Panc1 (cell line): ENCODE measurements at regions not wholly inside any gene's neighbourhood (a gene's known extent, or its start where the extent isn't known, plus 50 kb on each side); places are given as distances from the start of the nearest gene placed in this dataset.

Experiments
- ATAC-seq: fragments of 200-7000 bp; cut with Tn5 transposase; 2 replicates; pipeline ENCODE4 v1.9.1; 2020; ENCODE audit warnings: mild to moderate bottlenecking, moderate library complexity
- BruUV-seq: library from RNA; stranded (reverse); fragments of 400-500 nt; replicated peaks from 2 replicates; lab custom pipeline; 2021; lab: Mats Ljungman, UMichigan
- CTCF ChIA-PET: fragments of 300-600 bp; sonication (Branson Sonifier 250); formaldehyde crosslinking; loops from one replicate; lab custom pipeline; 2022; ENCODE audit warnings: antibody characterized with exemption; lab: Charles Lee
- POLR2A ChIA-PET: fragments of 300-600 bp; sonication (Branson Sonifier 250); formaldehyde crosslinking; loops from one replicate; lab custom pipeline; 2022; ENCODE audit warnings: antibody characterized with exemption; lab: Charles Lee
- DNase-seq: peaks from one replicate; pipeline ENCODE4 v3.0.0-alpha.2; 2010; ENCODE audit warnings: low read depth, low spot score
- H3K27ac ChIP-seq: 2 replicates; pipeline ENCODE4 v1.5.1; 2011; ENCODE audit warnings: mild to moderate bottlenecking, low read length, inconsistent platforms
- H3K27me3 ChIP-seq: fragments of 200-500 bp; sonication (Bioruptor generic); 2 replicates; pipeline ENCODE4 v1.6.0; 2014; ENCODE audit warnings: low read length, inconsistent platforms; ENCODE audit not compliant: control insufficient read depth, insufficient read depth
- H3K36me3 ChIP-seq: fragments of 200-500 bp; sonication (Bioruptor generic); 2 replicates; pipeline ENCODE4 v1.5.1; 2014; ENCODE audit warnings: inconsistent platforms, mild to moderate bottlenecking, low read length, moderate library complexity; ENCODE audit not compliant: control insufficient read depth, insufficient read depth
- H3K4me1 ChIP-seq: 2 replicates; pipeline ENCODE4 v1.5.1; 2011; ENCODE audit warnings: inconsistent platforms, mild to moderate bottlenecking, low read length, moderate library complexity; ENCODE audit not compliant: control insufficient read depth, insufficient read depth
- H3K4me3 ChIP-seq, 2 experiments: 2 replicates each; pipeline ENCODE4 v1.5.1; 2011 to 2012; ENCODE audit warnings: low read depth in 2 of 2, low read length in 2 of 2, mild to moderate bottlenecking in 2 of 2, inconsistent platforms in 1 of 2, moderate library complexity in 1 of 2
- H3K9me3 ChIP-seq: fragments of 200-500 bp; sonication (Bioruptor generic); 2 replicates; pipeline ENCODE4 v1.5.1; 2014; ENCODE audit warnings: low read depth, mild to moderate bottlenecking, inconsistent platforms, low read length, moderate library complexity; ENCODE audit not compliant: control insufficient read depth, insufficient read depth
- POLR2AphosphoS5 ChIP-seq: IDR thresholded peaks from 2 replicates; pipeline ENCODE4 v1.6.1; 2012; ENCODE audit warnings: mild to moderate bottlenecking, low read depth, low read length, moderate library complexity
- SIN3A ChIP-seq: IDR thresholded peaks from 2 replicates; pipeline ENCODE4 v1.6.1; 2012; ENCODE audit warnings: low read depth, mild to moderate bottlenecking, low read length, moderate library complexity, borderline replicate concordance; ENCODE audit not compliant: insufficient read depth
- TCF7L2 ChIP-seq: IDR thresholded peaks from 2 replicates; pipeline ENCODE4 v1.6.1; 2011; ENCODE audit warnings: mild to moderate bottlenecking, low read depth, low read length, inconsistent platforms
- in situ Hi-C: cut with HindIII; loops from 2 replicates; pipeline ENCODE4 v1.10.0; 2016; ENCODE audit warnings: low sequenced_read_pairs, low pct_unique_long_range_greater_than_20kb
- intact Hi-C: fragments of 100-400 bp; cut with micrococcal nuclease; formaldehyde crosslinking; loops from one replicate; pipeline ENCODE4 v1.10.0; 2022; ENCODE audit not compliant: unreplicated experiment
- TF ChIP-seq, protein P1 (sequence below): fragments of 450-650 bp; IDR thresholded peaks from 2 replicates; pipeline ENCODE4 v1.5.1; 2017; ENCODE audit warnings: mild to moderate bottlenecking
- TF ChIP-seq, protein P2 (sequence below), 2 experiments: IDR thresholded peaks; 2 replicates each; pipeline ENCODE4 v1.6.1; 2011 to 2012; ENCODE audit warnings: low read depth in 2 of 2, control low read depth in 1 of 2, low read length in 1 of 2, mild to moderate bottlenecking in 1 of 2, moderate library complexity in 1 of 2; ENCODE audit not compliant: insufficient read depth in 1 of 2

DNA sequence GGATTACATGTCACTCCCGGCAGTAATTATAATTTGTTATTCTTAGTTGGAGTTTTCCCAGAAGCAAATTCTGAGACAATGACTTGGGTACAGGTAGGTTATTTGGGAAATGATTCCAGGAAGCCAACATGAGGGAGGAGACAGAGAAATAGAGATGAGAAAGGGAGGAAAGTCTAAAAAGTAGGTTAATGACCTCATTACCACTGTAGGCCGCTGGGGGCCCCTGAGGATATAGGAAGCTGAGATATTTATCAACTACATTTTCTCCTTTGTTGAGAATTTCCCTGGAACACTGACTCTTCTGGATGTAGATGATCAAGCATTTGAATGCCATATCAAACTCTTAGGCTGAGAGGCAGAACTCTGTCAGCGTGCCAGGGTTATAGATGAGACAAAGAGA, 284.3 kb downstream of the ICOS start:
- BruUV-seq: no TSS peak
- intact Hi-C loops: no loop called here
- DNase-seq (no peak), ATAC-seq (no peak)
- Histone ChIP-seq H3K9me3 (peaks cover 4% of the 10 kb centered on the region; the same call in 1 of the 2 replicates), H3K4me3 (no peak overlapping the region), H3K4me1 (no peaks in the 10 kb centered on the region), H3K27ac (no peak overlapping the region), H3K27me3 (0 out of 2 replicates have a peak, but pooled peaks cover 3% of the 10 kb centered on the region), H3K36me3 (no peaks in the 10 kb centered on the region)
- TF ChIP-seq TCF7L2: no peak
- TF ChIP-seq, protein P1, sequence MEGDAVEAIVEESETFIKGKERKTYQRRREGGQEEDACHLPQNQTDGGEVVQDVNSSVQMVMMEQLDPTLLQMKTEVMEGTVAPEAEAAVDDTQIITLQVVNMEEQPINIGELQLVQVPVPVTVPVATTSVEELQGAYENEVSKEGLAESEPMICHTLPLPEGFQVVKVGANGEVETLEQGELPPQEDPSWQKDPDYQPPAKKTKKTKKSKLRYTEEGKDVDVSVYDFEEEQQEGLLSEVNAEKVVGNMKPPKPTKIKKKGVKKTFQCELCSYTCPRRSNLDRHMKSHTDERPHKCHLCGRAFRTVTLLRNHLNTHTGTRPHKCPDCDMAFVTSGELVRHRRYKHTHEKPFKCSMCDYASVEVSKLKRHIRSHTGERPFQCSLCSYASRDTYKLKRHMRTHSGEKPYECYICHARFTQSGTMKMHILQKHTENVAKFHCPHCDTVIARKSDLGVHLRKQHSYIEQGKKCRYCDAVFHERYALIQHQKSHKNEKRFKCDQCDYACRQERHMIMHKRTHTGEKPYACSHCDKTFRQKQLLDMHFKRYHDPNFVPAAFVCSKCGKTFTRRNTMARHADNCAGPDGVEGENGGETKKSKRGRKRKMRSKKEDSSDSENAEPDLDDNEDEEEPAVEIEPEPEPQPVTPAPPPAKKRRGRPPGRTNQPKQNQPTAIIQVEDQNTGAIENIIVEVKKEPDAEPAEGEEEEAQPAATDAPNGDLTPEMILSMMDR: no peak
- no peak for TF ChIP-seq SIN3A
- TF ChIP-seq, protein P2, sequence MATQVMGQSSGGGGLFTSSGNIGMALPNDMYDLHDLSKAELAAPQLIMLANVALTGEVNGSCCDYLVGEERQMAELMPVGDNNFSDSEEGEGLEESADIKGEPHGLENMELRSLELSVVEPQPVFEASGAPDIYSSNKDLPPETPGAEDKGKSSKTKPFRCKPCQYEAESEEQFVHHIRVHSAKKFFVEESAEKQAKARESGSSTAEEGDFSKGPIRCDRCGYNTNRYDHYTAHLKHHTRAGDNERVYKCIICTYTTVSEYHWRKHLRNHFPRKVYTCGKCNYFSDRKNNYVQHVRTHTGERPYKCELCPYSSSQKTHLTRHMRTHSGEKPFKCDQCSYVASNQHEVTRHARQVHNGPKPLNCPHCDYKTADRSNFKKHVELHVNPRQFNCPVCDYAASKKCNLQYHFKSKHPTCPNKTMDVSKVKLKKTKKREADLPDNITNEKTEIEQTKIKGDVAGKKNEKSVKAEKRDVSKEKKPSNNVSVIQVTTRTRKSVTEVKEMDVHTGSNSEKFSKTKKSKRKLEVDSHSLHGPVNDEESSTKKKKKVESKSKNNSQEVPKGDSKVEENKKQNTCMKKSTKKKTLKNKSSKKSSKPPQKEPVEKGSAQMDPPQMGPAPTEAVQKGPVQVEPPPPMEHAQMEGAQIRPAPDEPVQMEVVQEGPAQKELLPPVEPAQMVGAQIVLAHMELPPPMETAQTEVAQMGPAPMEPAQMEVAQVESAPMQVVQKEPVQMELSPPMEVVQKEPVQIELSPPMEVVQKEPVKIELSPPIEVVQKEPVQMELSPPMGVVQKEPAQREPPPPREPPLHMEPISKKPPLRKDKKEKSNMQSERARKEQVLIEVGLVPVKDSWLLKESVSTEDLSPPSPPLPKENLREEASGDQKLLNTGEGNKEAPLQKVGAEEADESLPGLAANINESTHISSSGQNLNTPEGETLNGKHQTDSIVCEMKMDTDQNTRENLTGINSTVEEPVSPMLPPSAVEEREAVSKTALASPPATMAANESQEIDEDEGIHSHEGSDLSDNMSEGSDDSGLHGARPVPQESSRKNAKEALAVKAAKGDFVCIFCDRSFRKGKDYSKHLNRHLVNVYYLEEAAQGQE (IDR thresholded peaks at IDR 0.05; ENCODE audit: insufficient read depth in 1 of 2, low read depth in 2 of 2, low read length in 1 of 2): no peak
- TF ChIP-seq POLR2AphosphoS5: no peak
- in situ Hi-C loops: no loop called here
- ChIA-PET POLR2A (no interaction called here), CTCF (no interaction called here)

DNA sequence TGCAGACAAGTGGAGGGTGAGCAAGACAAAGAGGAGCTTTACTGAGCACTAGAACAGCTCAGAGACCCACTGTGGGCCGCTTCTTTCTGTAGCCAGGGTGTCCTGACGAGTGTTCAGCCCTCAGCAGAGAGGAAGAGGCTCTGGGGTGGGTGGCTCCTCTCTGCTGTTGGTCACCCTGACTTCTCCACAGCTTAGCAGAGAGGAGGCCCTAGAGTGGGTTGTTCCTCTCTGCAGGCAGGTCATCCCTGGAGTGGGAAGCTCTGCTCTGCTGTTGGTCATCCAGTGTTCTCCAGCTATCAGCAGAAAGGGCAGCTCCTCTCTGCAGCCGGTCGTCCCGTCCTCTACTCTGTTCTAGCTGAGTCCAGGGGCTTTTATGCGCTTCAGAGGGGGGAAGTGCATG, 286.5 kb downstream of the ICOS start:
- Histone ChIP-seq H3K27me3 (0 out of 2 replicates have a peak, but pooled peaks cover 6% of the 10 kb centered on the region), H3K9me3 (no peaks in the 10 kb centered on the region), H3K4me3 (no peak overlapping the region), H3K36me3 (no peaks in the 10 kb centered on the region), H3K27ac (no peak overlapping the region), H3K4me1 (no peaks in the 10 kb centered on the region)
- BruUV-seq: no TSS peak
- ATAC-seq (no peak), DNase-seq (no peak)
- intact Hi-C loops (no loop called here), in situ Hi-C loops (no loop called here)
- POLR2A ChIA-PET: no interaction called here
- TF ChIP-seq SIN3A: no peak
- TF ChIP-seq POLR2AphosphoS5: no peak
- TF ChIP-seq, protein P1: no peak
- no peak for TF ChIP-seq TCF7L2
- TF ChIP-seq, protein P2 (IDR thresholded peaks at IDR 0.05; ENCODE audit: insufficient read depth in 1 of 2, low read depth in 2 of 2, low read length in 1 of 2): no peak
- CTCF ChIA-PET: no interaction called here
